DOHH2 (cell line): ENCODE measurements at regions not wholly inside any gene's neighbourhood (a gene's known extent, or its start where the extent isn't known, plus 50 kb on each side); places are given as distances from the start of the nearest gene placed in this dataset.

Experiments used
- CTCF ChIP-seq: fragments of 200-600 bp; sonication (generic); IDR thresholded peaks from one replicate; pipeline ENCODE4 v1.5.1; 2014; ENCODE audit warnings: antibody characterized with exemption, mild to moderate bottlenecking, low read depth, low read length; ENCODE audit not compliant: poor library complexity, severe bottlenecking
- EZH2phosphoT487 ChIP-seq: fragments of 200-600 bp; sonication (generic); IDR thresholded peaks from 2 replicates; pipeline ENCODE4 v1.6.1; 2017; ENCODE audit warnings: borderline replicate concordance, mild to moderate bottlenecking, antibody characterized with exemption, low read length, moderate library complexity, mixed read lengths

DNA sequence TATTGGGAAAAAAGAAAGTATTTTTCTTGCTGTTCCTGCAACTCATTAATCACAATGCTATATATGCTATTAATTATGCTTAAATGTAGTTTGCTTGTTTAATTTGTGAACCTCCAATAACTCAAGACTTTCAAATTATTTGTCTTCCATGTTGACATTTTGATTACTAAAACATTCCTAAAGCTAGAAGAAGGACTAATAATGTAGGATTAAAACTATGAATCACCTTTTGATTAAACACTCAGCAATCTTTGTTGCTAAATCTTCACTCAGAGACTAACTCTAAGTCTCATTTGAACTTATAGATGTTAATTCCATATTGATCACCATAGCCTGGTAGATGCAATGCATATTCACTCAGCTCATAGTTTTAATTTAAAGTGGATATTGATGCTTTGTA, 524.6 kb upstream of the ZEB2 start:
- TF ChIP-seq CTCF (no peak), EZH2phosphoT487 (no peak)
